Fibroblast of skin of back (primary cell): ENCODE measurements at regions not wholly inside any gene's neighbourhood (a gene's known extent, or its start where the extent isn't known, plus 50 kb on each side); places are given as distances from the start of the nearest gene placed in this dataset.

Experiments
- DNase-seq: peaks from one replicate; pipeline ENCODE4 v3.0.0-alpha.2; 2013

DNA sequence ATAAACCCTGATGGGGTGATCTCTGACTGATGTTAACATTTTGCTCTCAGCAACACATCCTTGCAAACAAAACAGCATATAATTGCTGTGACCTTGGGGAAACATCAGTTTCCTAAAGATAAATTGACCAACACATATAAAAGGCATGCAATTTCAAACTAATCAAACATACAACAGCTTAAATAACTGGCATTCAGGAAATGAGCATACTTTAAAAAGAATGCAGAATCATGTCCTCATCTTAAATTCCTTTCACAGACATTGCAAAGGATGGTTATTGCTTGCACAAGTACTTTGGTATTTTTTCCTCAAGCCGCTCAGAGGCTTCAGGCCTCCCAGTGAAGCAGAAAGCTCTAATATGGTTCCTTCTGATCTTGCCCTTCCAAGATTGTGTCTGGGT, 53.4 kb upstream of the RGS18 start:
- DNase-seq = peak; percentile 92

DNA sequence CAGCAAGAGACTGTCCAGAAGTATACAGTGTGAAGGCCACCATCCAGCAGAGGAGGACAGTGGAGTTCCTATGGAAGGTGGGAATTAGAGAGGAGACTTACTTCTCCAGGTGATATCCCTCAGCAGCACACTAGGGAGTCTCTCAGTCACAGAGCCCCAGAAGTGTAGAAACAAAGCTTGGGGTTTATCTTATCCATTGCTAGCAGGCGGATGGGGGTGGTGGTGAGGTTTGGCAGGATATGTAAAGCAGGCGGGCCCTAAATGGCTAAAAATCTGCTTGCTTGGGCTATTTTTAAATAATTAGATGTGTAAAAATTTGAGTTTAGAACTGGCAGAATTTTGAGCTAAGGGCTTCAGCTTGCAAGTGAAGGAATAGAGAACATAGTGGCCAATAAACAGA, 50.1 kb upstream of the RGS18 start:
- no peak for DNase-seq
